Gastrocnemius medialis (tissue), 4 donors: ENCODE measurements at regions not wholly inside any gene's neighbourhood (a gene's known extent, or its start where the extent isn't known, plus 50 kb on each side); places are given as distances from the start of the nearest gene placed in this dataset.

ENCODE experiments used
- ATAC-seq, 2 donors: fragments of 150-250 bp; one replicate each; pipeline ENCODE4 v1.9.1; 2016
- DNase-seq, 2 donors: peaks; one replicate each; pipeline ENCODE4 v3.0.0-alpha.2; 2019
- H3K27ac ChIP-seq, 4 donors: fragments of 200-600 bp; sonication (generic); 1 replicate in 1 of 4; 2 replicates in 3 of 4; pipeline ENCODE4 v1.5.1; 2016 to 2018; ENCODE audit warnings: mild to moderate bottlenecking in 2 of 4, moderate library complexity in 1 of 4
- H3K27me3 ChIP-seq, 3 donors: fragments of 200-600 bp; sonication (generic) in 2 of 3; 1 replicate in 1 of 3; 2 replicates in 2 of 3; pipeline versions ENCODE4 v1.5.1 to v1.6.0; 2016 to 2019; ENCODE audit warnings: mild to moderate bottlenecking in 1 of 3, moderate library complexity in 1 of 3
- H3K36me3 ChIP-seq, 2 donors: fragments of 200-600 bp; sonication (generic) in 1 of 2; one replicate each; pipeline ENCODE4 v1.5.1; 2017 to 2018
- H3K4me1 ChIP-seq, 2 donors: fragments of 200-600 bp; sonication (generic) in 1 of 2; one replicate each; pipeline ENCODE4 v1.5.1; 2016 to 2017; ENCODE audit warnings: mild to moderate bottlenecking in 2 of 2
- H3K4me3 ChIP-seq, 4 donors: fragments of 200-600 bp; sonication (generic) in 3 of 4; 1 replicate in 1 of 4; 2 replicates in 3 of 4; pipeline ENCODE4 v1.5.1; 2016 to 2019; ENCODE audit warnings: mild to moderate bottlenecking in 2 of 4
- H3K9me3 ChIP-seq, 3 donors: fragments of 200-600 bp; sonication (generic) in 2 of 3; 1 replicate in 1 of 3; 2 replicates in 2 of 3; pipeline ENCODE4 v1.5.1; 2016 to 2019
- POLR2A ChIP-seq, 2 donors: fragments of 450-650 bp; IDR thresholded peaks; one replicate each; pipeline ENCODE4 v1.6.1; 2017; ENCODE audit warnings: antibody characterized with exemption in 2 of 2, mild to moderate bottlenecking in 2 of 2, moderate library complexity in 2 of 2
- in situ Hi-C, 4 donors: fragments of 200-750 bp; cut with MboI; loops; one replicate each; pipeline versions ENCODE4 v1.15.0 to v1.8.0; 2017; ENCODE audit warnings: low sequenced_read_pairs in 4 of 4
- intact Hi-C: fragments of 100-400 bp; cut with DNase I; formaldehyde crosslinking; loops from one replicate; pipeline ENCODE4 v1.15.1; 2023; ENCODE audit warnings: low total_unique reads
- TF ChIP-seq, protein P1 (sequence below), 5 experiments: fragments of 450-650 bp in 3 of 5; fragments of 200-600 bp in 2 of 5; sonication (generic) in 2 of 5; IDR thresholded peaks in 4 of 5; conservative IDR thresholded peaks in 1 of 5; 1 replicate in 4 of 5; 2 replicates in 1 of 5; pipeline ENCODE4 v1.5.1; 2016 to 2019; ENCODE audit warnings: antibody characterized with exemption in 5 of 5, mild to moderate bottlenecking in 3 of 5, moderate library complexity in 3 of 5

- intact Hi-C loops (no loop called here), in situ Hi-C loops (no loop called here)
- Histone ChIP-seq H3K9me3 (no peaks in the 10 kb centered on the region), H3K27me3 (no peaks in the 10 kb centered on the region), H3K36me3 (no peaks in the 10 kb centered on the region), H3K4me3 (no peak overlapping the region), H3K27ac (no peak overlapping the region), H3K4me1 (no peaks in the 10 kb centered on the region)
- TF ChIP-seq, protein P1, sequence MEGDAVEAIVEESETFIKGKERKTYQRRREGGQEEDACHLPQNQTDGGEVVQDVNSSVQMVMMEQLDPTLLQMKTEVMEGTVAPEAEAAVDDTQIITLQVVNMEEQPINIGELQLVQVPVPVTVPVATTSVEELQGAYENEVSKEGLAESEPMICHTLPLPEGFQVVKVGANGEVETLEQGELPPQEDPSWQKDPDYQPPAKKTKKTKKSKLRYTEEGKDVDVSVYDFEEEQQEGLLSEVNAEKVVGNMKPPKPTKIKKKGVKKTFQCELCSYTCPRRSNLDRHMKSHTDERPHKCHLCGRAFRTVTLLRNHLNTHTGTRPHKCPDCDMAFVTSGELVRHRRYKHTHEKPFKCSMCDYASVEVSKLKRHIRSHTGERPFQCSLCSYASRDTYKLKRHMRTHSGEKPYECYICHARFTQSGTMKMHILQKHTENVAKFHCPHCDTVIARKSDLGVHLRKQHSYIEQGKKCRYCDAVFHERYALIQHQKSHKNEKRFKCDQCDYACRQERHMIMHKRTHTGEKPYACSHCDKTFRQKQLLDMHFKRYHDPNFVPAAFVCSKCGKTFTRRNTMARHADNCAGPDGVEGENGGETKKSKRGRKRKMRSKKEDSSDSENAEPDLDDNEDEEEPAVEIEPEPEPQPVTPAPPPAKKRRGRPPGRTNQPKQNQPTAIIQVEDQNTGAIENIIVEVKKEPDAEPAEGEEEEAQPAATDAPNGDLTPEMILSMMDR (IDR thresholded peaks at IDR 0.05 in 4 of 5, conservative IDR thresholded peaks at IDR 0.05 in 1 of 5): no peak
- TF ChIP-seq POLR2A (IDR thresholded peaks at IDR 0.05): no peak
- DNase-seq (no peak), ATAC-seq (no peak)
These were observed 71.0 kb upstream of the ATF7IP2 start for GRCh38 chr16:10314811-10315210.

GRCh38 chr16:10317425-10318001, 68.3 kb upstream of the ATF7IP2 start:
- Histone ChIP-seq H3K4me3 (no peak overlapping the region), H3K27ac (no peak overlapping the region), H3K4me1 (no peaks in the 10 kb centered on the region), H3K36me3 (no peaks in the 10 kb centered on the region), H3K27me3 (no peaks in the 10 kb centered on the region), H3K9me3 (no peaks in the 10 kb centered on the region)
- DNase-seq: no peak
- ATAC-seq: no peak
- in situ Hi-C loops (no loop called here), intact Hi-C loops (no loop called here)
- TF ChIP-seq POLR2A (IDR thresholded peaks at IDR 0.05): no peak
- TF ChIP-seq, protein P1 (IDR thresholded peaks at IDR 0.05 in 4 of 5, conservative IDR thresholded peaks at IDR 0.05 in 1 of 5): no peak

DNA sequence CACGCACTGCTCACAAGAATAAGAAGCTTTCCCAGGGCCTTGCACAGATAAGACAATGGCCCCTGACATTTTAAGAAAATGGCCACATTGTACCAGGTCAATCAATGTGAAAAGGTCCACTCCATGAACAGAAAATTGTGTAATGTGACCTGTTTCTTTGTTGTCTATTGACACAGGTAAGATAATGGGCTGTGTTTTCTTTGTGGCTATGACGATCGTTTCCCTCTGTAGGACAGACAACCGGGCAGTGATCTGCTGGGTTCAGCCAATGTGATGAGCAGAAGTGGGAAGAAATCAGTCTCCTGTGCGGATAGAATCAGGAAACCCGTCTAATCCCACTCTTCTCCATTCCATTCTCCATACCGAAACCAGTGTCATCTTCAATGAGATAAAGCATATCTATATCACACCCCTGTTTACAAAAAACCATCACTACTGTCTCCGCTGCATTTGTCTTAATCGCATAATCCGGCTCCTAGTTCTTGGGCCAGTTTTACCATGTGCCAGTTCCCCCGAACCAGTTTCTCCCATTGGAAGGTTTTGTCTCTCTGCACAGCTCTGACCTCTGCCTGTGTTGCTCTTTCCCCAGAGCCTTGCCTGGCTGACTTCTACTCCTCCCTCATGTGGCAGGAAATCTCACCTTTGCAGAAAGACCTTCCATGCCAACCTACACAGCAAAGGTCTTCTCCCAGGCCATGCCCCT, 66.9 kb upstream of the ATF7IP2 start:
- ATAC-seq: no peak
- no peaks in the 10 kb centered on the region for H3K4me1 ChIP-seq
- in situ Hi-C loops: no loop called here
- H3K27me3 ChIP-seq: no peaks in the 10 kb centered on the region
- H3K4me3 ChIP-seq: no peak overlapping the region
- intact Hi-C loops: no loop called here
- no peaks in the 10 kb centered on the region for H3K9me3 ChIP-seq
- TF ChIP-seq POLR2A (IDR thresholded peaks at IDR 0.05): no peak
- TF ChIP-seq, protein P1 (IDR thresholded peaks at IDR 0.05 in 4 of 5, conservative IDR thresholded peaks at IDR 0.05 in 1 of 5): no peak
- no peak overlapping the region for H3K27ac ChIP-seq
- H3K36me3 ChIP-seq: no peaks in the 10 kb centered on the region
- DNase-seq: no peak

DNA sequence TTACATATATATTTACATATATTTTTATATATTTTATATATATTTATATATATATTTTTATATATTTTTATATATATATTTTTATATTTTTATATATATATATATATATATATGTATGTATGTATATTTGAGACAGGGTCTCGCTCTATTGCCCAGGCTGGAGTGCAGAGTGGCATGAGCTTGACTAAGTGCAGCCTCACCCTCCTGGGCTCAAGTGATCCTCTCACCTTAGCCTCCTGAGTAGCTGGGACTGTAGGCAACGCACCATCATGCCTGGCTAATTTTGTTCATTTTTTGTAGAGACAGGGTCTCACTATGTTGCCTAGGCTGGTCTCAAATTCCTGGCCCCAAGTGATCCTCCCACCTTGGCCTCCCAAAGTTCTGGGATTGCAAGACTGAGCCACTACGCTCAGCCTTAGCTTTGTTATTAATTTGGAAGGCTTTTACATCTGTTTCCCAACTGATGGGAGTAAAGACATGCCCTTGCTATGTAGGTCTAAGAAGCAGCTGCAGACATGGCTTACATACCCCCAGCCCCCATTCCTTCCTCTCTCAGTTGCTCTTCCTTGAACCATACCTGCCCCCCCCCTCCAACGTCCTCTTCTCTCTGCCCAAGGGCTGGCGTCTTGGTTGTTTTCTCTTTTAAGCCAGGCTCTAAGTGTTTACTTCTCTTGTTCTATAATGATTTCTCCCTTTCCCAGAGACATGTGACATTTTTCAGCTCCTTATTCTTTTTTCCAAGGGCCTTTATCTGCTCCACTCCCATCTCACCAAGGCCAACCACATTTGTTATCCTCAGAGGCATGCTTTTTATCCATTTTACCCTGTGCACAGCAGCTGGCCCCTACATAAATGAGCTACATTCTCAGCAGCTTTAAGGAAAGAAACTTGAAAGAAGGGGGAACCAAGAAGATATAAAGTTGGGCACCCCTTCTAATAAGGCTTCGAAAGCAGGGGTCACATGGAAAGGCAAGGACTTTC, 64.2 kb upstream of the ATF7IP2 start:
- H3K4me1 ChIP-seq: no peaks in the 10 kb centered on the region
- in situ Hi-C loops: no loop called here
- H3K27me3 ChIP-seq: no peaks in the 10 kb centered on the region
- no peak for DNase-seq
- no peak for ATAC-seq
- H3K4me3 ChIP-seq: no peak overlapping the region
- intact Hi-C loops: no loop called here
- H3K36me3 ChIP-seq: no peaks in the 10 kb centered on the region
- no peaks in the 10 kb centered on the region for H3K9me3 ChIP-seq
- no peak overlapping the region for H3K27ac ChIP-seq
- no peak for TF ChIP-seq POLR2A (IDR thresholded peaks at IDR 0.05)
- TF ChIP-seq, protein P1 (IDR thresholded peaks at IDR 0.05 in 4 of 5, conservative IDR thresholded peaks at IDR 0.05 in 1 of 5): no peak
